ENCODE measurements at regions not wholly inside any gene's neighbourhood (a gene's known extent, or its start where the extent isn't known, plus 50 kb on each side); places are given as distances from the start of the nearest gene placed in this dataset.
"Not testable (repeated sequence)": the region's sequence is repeated elsewhere in the genome, so short reads cannot be mapped to it uniquely, and the experiment has no call there.

DNA sequence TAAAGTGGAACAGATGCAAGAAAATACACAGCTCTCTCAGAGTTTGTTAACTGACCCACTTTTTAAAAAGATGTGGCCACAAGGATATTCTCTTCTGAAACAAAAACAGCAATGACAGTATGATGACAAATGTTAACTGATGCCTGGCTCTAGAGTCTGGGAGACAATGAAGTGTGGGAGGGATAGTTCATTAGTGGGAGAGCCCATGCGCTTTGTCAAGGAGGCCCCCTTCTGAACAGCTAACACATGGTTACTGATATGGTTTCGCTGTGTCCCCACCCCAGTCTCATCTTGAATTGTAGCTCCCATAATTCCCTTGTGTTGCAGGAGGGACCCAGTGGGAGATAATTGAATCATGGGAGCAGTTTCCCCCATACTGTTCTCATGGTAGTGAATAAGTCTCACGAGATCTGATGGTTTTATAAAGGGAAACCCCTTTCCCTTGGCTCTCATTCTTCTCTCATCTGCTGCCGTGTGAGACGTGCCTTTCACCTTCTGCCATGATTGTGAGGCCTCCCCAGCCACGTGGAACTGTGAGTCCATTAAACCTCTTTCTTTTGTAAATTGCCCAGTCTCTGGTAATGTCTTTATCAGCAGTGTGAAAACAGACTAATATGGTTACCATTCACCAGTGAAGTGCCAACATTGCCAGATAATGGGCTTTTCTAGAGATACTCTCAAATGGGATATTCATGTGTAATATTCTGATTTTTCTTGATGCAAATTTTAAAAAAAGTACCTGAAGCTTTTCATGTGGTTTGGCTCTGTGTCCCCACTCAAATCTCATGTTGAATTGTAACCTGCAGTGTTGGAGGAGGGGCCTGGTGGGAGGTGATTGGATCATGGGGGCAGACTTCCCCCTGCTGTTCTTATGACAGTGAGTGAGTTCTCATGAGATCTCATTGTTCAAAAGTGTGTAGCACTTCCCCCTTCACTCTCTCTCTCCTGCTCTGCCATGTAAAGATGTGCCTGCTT, 435.8 kb downstream of the SHISA9 start:
- DNase-seq (ENCODE audit: low read depth): not testable (repeated sequence)

GRCh38 chr16:13338044-13338443, 436.6 kb downstream of the SHISA9 start:
- DNase-seq (ENCODE audit: low read depth): no peak

- DNase-seq (ENCODE audit: low read depth): no peak
Observed at GRCh38 chr16:13342675-13343074, 441.3 kb downstream of the SHISA9 start.

GRCh38 chr16:13344001-13344400, 442.6 kb downstream of the SHISA9 start:
- DNase-seq (ENCODE audit: low read depth): no peak

GRCh38 chr16:13348416-13348815, 447.0 kb downstream of the SHISA9 start:
- DNase-seq (ENCODE audit: low read depth): no peak

DNA sequence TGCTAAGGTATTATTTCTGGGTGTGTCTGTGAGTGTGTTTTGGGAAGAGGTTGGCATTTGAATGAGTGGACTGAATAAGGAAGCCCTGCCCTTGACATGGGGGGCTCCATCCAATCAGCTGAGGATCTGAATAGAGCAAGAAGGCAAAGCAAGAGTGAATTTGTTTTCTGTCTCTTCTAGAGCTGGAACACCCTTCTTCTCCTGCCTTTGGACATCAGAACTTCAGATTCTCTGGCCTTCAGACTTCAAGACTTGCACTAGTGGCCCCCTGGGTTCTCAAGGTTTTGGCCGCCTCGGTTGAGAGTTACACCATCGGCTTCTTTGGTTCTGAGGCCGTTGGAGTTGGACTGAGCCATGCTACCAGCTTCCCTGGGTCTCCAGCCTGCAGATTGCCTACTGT, 448.6 kb downstream of the SHISA9 start:
- DNase-seq (ENCODE audit: low read depth): no peak

GRCh38 chr16:13351181-13351580, 449.8 kb downstream of the SHISA9 start:
- no peak for DNase-seq (ENCODE audit: low read depth)

- DNase-seq (ENCODE audit: low read depth): no peak
Observed at GRCh38 chr16:13351601-13352217, 450.3 kb downstream of the SHISA9 start.

DNA sequence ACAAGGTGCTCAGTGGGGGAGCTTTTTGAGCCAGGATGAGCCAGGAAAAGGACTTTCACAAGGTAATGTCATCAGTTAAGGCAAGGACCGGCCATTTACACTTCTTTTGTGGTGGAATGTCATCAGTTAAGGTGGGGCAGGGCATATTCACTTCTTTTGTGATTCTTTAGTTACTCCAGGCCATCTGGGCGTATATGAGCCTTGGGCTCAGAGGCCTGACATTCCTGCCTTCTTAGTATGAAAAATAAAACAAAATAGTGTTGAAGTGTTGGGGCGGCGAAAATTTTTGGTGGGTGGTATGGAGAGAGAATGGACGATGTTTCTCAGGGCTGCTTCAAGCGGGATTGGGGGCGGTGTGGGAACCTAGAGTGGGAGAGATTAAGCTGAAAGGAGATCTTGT, 451.4 kb downstream of the SHISA9 start:
- not testable (repeated sequence) for DNase-seq (ENCODE audit: low read depth)

- not testable (repeated sequence) for DNase-seq (ENCODE audit: low read depth)
Observed at GRCh38 chr16:13357842-13358241, 456.4 kb downstream of the SHISA9 start.

- no peak for DNase-seq (ENCODE audit: low read depth)
Observed at GRCh38 chr16:13359835-13360234, 458.4 kb downstream of the SHISA9 start.

DNA sequence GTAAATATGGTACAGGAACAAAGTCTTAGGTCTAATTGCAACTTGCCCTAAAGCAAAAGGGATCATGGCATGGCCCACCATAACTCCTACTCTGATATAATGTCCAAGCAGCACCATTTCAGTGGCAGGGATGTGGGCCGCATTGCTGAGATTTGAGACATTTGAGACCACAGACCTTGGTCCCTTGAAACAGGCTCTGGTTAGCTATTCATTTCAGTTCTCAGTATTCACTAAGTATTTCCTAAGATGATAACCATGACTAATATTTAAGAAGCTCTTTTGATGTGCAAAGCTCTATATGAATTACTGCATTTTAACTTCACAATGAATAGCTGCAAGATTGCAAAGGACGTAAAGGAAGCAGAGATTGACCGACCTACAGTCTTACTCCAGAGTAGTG, 471.0 kb downstream of the SHISA9 start:
- no peak for DNase-seq (ENCODE audit: low read depth)

- DNase-seq (ENCODE audit: low read depth): no peak
Observed at GRCh38 chr16:13376174-13376573, 474.8 kb downstream of the SHISA9 start.

DNA sequence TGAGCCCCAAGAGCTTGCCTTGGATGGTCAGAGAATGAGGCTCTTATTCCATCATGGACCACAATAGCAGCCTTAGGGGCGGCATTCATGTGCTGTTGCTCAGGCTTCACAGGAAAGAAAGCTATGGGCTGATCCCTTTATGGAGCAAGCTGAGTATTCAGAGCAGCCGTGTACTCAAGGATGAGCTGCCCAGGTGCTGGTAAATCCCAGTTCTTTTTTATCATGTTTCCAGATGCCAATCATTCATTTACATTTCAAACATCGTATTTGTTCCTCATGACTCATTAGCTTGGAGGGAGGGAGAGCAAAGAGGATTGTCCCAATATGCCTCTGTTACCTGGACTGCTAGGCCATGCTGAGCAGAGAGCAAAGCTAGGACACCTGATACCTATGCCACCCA, 475.7 kb downstream of the SHISA9 start:
- DNase-seq (ENCODE audit: low read depth): no peak

DNA sequence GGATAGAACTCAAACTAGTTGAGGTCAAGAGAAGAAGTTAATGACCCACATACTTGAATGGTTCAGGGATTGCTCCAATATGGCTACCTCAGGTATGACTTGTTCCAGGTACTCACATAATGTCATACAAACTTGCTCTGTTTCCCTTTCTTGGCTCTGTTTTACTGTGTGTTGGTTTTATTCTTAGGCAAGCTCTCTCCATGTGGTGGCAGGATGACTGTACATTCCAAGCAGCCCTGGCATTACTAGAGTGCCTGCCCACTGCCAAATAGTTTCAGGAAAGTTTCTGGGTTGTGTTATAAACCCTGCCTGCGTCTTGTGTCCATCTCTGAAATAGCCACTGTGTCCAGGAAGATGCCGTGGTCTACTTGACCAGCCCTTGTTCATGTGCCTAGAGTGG, 476.8 kb downstream of the SHISA9 start:
- no peak for DNase-seq (ENCODE audit: low read depth)

DNA sequence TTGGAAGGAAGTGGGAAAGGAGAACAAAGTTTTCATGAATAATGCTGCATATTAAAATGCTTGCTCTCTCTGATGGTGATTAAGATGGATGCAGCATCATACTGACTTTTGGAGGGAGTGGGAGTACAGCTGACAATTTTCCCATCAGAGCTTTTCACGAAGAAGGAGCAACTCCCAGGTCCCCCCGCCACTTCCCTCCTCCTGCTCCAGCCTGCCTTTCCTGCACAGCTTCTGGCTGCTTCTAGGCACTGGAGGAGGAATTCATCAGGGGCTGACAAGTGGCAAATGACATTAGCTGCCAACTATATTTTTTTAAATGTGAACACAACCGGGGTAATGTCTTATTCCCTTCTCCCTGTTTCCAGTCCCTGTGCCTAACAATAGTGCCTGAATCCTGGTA, 477.9 kb downstream of the SHISA9 start:
- no peak for DNase-seq (ENCODE audit: low read depth)

GRCh38 chr16:13385156-13386040, 484.0 kb downstream of the SHISA9 start:
- not testable (repeated sequence) for DNase-seq (ENCODE audit: low read depth)

DNA sequence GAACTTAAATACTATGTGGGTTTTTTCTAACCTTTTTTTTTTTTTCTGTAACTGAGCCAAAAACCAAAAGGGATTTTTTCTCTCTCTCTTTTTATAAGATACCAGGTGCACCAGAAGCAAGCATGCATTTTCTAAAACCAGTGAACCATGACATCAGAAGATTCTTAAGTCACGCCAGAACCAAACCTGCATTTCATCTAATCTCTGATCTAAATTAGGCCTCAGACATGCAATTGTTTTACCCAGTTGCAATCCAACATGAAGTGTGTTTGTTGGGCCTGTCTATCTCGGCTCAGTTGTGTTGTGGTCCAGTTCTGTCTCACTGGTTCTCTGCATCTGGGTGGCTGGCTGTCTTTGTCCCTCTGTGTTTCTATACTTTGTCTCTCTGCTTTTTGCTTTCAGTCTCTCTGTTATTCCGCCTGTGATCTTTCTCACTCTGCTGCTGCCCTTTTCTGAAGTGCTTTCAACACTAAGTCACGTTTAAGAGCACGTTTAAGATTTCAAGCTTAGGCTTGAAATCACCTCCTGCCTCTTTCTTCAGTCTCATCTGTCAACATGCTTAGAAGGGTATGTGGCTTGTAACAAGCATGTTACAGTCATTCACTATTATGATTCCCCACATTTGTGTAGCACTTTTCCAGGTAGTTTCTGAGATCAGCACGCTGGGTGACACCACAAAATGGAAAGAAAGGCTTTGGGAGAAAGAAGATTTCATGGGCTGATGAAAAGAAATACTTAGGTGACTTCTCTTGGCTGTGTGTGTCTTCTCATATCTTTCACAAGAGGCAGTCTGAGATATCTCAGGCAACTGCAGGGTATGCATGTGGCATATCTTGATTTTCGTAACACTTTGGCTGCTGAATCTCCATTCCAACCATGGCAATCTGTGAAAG, 488.9 kb downstream of the SHISA9 start:
- no peak for DNase-seq (ENCODE audit: low read depth)

- DNase-seq (ENCODE audit: low read depth): no peak
Observed at GRCh38 chr16:13390986-13391305, 489.5 kb downstream of the SHISA9 start.

GRCh38 chr16:13391337-13391736, 489.9 kb downstream of the SHISA9 start:
- no peak for DNase-seq (ENCODE audit: low read depth)

DNA sequence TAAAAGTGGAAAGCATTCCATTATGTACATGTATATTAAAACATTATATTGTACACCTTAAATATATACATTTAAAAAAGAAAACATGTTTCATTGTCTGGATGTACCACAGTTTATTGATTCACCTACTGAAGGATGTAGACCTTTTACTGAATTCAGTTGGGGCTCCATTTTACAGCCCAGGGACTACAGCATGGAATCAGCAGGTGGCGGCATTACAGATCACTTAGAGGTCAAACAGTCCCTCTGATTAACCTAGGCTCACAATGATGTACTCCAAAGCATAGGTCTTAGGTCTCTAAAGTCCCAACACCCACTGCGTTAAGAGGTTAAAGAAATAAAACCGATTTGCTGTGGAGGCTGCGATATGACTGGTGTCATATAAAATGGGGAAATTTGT, 490.9 kb downstream of the SHISA9 start:
- no peak for DNase-seq (ENCODE audit: low read depth)

- no peak for DNase-seq (ENCODE audit: low read depth)
Observed at GRCh38 chr16:13393816-13394215, 492.4 kb downstream of the SHISA9 start.

Measured in activated T-cell treated with anti-CD3 and anti-CD28 coated beads for 24 hours (primary cell).